Testis (tissue), 2 donors: ENCODE measurements at regions not wholly inside any gene's neighbourhood (a gene's known extent, or its start where the extent isn't known, plus 50 kb on each side); places are given as distances from the start of the nearest gene placed in this dataset.

Experiments used
- DNase-seq: peaks from one replicate; pipeline ENCODE4 v3.0.0-alpha.2; 2019
- H3K27ac ChIP-seq, 2 donors: fragments of 200-600 bp; sonication (generic); one replicate each; pipeline ENCODE4 v1.5.1; 2019
- H3K27me3 ChIP-seq: fragments of 200-600 bp; sonication (generic); one replicate; pipeline ENCODE4 v1.5.1; 2019
- H3K36me3 ChIP-seq: fragments of 200-600 bp; sonication (generic); one replicate; pipeline ENCODE4 v1.5.1; 2017; ENCODE audit warnings: low read depth; ENCODE audit errors: missing control alignments
- H3K4me1 ChIP-seq: fragments of 200-600 bp; sonication (generic); one replicate; pipeline ENCODE4 v1.5.1; 2019
- H3K4me3 ChIP-seq, 2 donors: fragments of 200-600 bp; sonication (generic); one replicate each; pipeline ENCODE4 v1.5.1; 2017 to 2019
- H3K9me3 ChIP-seq: fragments of 200-600 bp; sonication (generic); one replicate; pipeline ENCODE4 v1.5.1; 2017
- POLR2A ChIP-seq: fragments of 450-650 bp; IDR thresholded peaks from one replicate; pipeline ENCODE4 v1.6.1; 2017; ENCODE audit warnings: antibody characterized with exemption, mild to moderate bottlenecking, moderate library complexity
- WGBS, 2 donors: methylation state at CpG; one replicate each; pipeline ENCODE4 v1.1.5; 2018; 5-methylcytosine and 5-hydroxymethylcytosine counted together
- intact Hi-C: fragments of 100-400 bp; cut with DNase I; formaldehyde crosslinking; loops from one replicate; pipeline ENCODE4 v1.15.1; 2023; ENCODE audit warnings: low total_unique reads
- TF ChIP-seq, protein P1 (sequence below), 3 experiments: fragments of 450-650 bp in 2 of 3; fragments of 200-600 bp in 1 of 3; sonication (generic) in 1 of 3; IDR thresholded peaks; one replicate each; pipeline ENCODE4 v1.5.1; 2016 to 2019; ENCODE audit warnings: antibody characterized with exemption in 3 of 3, mild to moderate bottlenecking in 2 of 3, moderate library complexity in 1 of 3

DNA sequence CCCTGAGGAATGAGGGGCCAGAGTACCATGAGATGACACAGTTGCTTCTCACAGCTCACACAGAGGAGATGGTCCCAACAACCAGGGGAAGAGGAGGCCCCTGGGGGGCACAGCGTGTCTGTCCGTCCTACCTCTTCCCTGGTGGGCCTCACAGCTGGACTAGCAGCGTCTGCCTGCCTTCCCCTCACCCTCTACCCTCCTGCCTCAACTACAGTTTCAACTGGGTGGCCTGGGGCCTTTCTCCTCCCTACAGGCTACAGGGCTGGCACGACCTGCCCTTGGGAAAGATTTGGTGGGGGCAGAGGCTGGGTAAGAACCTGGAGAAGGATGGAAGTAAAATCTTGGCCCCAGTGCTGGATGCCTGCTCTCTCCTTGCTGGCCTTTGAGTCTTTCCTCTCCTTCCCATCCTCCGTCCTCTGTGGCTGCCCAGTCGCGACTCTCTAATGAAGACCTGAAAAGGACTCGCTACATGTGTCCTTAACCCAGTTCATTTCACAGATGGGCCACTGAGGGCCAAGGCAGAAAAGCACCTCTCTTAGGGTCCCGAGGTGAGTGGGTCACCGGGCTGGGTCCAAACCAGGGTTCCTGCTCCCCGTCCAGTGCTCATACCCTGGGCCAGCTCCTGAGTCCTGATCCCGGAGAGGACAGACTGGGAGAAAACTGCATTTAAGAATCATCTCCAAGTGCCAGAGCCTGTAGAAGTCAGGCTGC, 232.5 kb downstream of the BCL11B start:
- H3K9me3 ChIP-seq: no peaks in the 10 kb centered on the region
- TF ChIP-seq, protein P1, sequence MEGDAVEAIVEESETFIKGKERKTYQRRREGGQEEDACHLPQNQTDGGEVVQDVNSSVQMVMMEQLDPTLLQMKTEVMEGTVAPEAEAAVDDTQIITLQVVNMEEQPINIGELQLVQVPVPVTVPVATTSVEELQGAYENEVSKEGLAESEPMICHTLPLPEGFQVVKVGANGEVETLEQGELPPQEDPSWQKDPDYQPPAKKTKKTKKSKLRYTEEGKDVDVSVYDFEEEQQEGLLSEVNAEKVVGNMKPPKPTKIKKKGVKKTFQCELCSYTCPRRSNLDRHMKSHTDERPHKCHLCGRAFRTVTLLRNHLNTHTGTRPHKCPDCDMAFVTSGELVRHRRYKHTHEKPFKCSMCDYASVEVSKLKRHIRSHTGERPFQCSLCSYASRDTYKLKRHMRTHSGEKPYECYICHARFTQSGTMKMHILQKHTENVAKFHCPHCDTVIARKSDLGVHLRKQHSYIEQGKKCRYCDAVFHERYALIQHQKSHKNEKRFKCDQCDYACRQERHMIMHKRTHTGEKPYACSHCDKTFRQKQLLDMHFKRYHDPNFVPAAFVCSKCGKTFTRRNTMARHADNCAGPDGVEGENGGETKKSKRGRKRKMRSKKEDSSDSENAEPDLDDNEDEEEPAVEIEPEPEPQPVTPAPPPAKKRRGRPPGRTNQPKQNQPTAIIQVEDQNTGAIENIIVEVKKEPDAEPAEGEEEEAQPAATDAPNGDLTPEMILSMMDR (IDR thresholded peaks at IDR 0.05): no peak
- no peak for TF ChIP-seq POLR2A
- no peaks in the 10 kb centered on the region for H3K27me3 ChIP-seq
- H3K27ac ChIP-seq: no peak overlapping the region
- WGBS, 2 donors: 85 to 90% methylated on average over 10 to 12 of the region's 12 CpGs
- H3K4me1 ChIP-seq: no peaks in the 10 kb centered on the region
- H3K36me3 ChIP-seq: no peaks in the 10 kb centered on the region
- H3K4me3 ChIP-seq: no peak overlapping the region
- no peak for DNase-seq
- intact Hi-C loops: no loop called here

DNA sequence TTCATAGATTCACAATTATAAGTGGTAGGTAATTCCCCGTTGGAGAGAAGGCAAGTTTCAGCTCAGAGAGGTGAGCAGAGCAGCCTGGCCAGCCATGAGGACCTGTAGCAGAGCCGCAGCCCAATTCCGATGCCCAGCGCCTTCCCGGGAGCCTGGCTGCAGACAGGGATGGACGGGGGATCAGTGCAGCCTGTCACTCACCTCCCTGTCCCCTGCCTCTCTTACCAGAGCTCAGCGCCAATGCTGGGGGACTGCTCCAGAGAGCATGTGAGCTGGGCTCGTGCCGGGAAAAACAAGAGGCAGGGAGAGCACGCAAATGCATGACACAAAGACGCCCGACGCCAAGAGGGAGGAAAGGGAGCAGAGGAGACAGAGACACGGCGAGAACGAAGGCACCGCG, 231.9 kb downstream of the BCL11B start:
- Histone ChIP-seq H3K27me3 (no peaks in the 10 kb centered on the region), H3K27ac (no peak overlapping the region), H3K4me1 (no peaks in the 10 kb centered on the region), H3K9me3 (no peaks in the 10 kb centered on the region), H3K36me3 (no peaks in the 10 kb centered on the region), H3K4me3 (no peak overlapping the region)
- WGBS, 2 donors: 64 to 85% methylated on average over 12 to 18 of the region's 18 CpGs
- TF ChIP-seq, protein P1 (IDR thresholded peaks at IDR 0.05): no peak
- no peak for TF ChIP-seq POLR2A
- DNase-seq: no peak
- intact Hi-C loops: no loop called here

DNA sequence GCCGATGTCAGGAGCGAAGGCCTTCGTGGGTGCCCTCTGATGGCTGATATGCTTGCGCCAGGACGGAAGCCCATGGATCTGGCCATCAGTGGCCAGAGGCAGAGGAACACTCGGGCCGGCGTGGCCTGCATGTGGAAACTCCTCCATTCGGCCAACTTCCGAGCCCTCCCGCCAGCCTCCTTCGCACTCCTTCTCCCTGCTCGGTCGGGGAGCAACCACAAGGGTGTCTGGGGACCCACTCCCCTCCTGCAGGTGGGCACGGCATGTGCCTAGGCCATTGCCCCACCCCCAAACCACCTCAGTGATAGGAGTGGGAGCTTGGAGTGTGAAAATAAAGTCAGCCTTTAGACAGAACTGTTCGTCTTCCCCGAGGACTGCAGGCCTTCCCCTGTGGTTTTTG, 231.3 kb downstream of the BCL11B start:
- intact Hi-C loops: no loop called here
- WGBS, 2 donors: 88 to 95% methylated on average over 17 of the region's 17 CpGs
- H3K36me3 ChIP-seq: no peaks in the 10 kb centered on the region

DNA sequence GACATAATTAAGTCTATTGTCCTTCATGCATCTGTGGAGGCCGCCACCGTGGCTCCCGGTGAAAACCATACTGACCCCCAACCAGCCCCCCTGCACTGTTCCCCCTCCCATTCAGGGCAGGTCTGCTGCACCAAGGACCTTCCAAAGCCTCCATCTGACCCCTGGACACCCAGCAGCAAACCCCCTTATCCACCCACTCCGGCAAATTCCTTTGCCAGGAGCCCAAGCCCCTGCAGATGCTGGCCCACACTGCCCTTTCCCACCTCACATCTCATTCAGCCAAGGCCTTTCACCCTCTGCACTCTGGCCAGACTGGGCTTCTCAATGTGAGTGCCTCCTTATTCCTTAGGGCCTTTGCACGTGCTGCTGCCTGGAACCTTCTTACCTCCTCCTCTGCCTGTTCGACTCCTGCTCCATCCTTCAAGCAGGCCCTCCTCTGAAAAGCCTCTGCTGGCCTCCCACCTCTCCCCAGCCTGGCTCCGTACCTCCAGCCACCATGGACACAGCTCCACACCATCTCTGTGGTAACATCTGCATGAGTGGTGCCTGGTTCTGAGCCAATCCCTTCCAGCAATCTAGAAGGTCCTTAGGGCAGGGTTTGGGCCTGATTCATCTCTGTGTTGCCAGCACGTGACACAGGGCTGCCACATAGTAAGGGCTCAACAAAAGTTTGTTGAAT, 230.7 kb downstream of the BCL11B start:
- Histone ChIP-seq H3K36me3 (no peaks in the 10 kb centered on the region), H3K27ac (no peak overlapping the region), H3K4me1 (no peaks in the 10 kb centered on the region), H3K4me3 (no peak overlapping the region), H3K27me3 (no peaks in the 10 kb centered on the region), H3K9me3 (no peaks in the 10 kb centered on the region)
- intact Hi-C loops: no loop called here
- no peak for DNase-seq
- TF ChIP-seq, protein P1 (IDR thresholded peaks at IDR 0.05): no peak
- no peak for TF ChIP-seq POLR2A
- 89 to 96% methylated on average over 8 of the region's 8 CpGs for whole genome bisulfite sequencing, 2 donors

More for the DNA sequence above, 231.3 kb downstream of the BCL11B start:
- Histone ChIP-seq H3K9me3 (no peaks in the 10 kb centered on the region), H3K4me1 (no peaks in the 10 kb centered on the region), H3K4me3 (no peak overlapping the region), H3K27ac (no peak overlapping the region), H3K27me3 (no peaks in the 10 kb centered on the region)
- TF ChIP-seq POLR2A: no peak
- TF ChIP-seq, protein P1 (IDR thresholded peaks at IDR 0.05): no peak
- no peak for DNase-seq

DNA sequence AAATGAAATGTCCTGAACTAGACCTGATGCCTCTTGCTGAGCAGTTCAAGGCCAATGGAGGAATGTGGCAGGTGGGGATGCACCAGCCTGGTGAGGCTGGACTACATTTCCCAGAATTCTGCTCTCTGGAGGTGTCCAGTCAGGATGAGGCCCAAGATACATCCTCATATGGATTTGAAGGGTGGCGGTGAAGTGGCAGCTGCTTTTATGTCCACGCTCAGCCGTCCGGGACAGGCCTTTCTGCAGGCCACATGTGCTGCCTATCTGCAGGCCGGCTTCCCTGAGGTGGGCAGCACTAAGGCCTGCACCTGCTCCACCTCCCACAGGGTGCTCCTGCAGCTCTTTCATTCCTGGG, 230.2 kb downstream of the BCL11B start:
- no peak overlapping the region for H3K27ac ChIP-seq
- no peaks in the 10 kb centered on the region for H3K9me3 ChIP-seq
- no peaks in the 10 kb centered on the region for H3K4me1 ChIP-seq
- DNase-seq: no peak
- no peak for TF ChIP-seq POLR2A
- TF ChIP-seq, protein P1 (IDR thresholded peaks at IDR 0.05): no peak
- 89 to 94% methylated on average over 5 of the region's 5 CpGs for WGBS, 2 donors
- H3K36me3 ChIP-seq: no peaks in the 10 kb centered on the region
- H3K27me3 ChIP-seq: no peaks in the 10 kb centered on the region
- intact Hi-C loops: no loop called here
- no peak overlapping the region for H3K4me3 ChIP-seq
